Uterus (tissue), 3 donors: ENCODE measurements at regions not wholly inside any gene's neighbourhood (a gene's known extent, or its start where the extent isn't known, plus 50 kb on each side); places are given as distances from the start of the nearest gene placed in this dataset.
"Not testable (repeated sequence)": the region's sequence is repeated elsewhere in the genome, so short reads cannot be mapped to it uniquely, and the experiment has no call there.

Experiments
- DNase-seq, 2 donors: peaks; one replicate each; pipeline ENCODE4 v3.0.0-alpha.2; 2019 to 2020
- H3K27ac ChIP-seq, 2 donors: fragments of 200-600 bp; sonication (generic); 1 replicate in 1 of 2; 2 replicates in 1 of 2; pipeline ENCODE4 v1.5.1; 2016 to 2018
- H3K27me3 ChIP-seq, 2 donors: fragments of 200-600 bp; sonication (generic); one replicate each; pipeline ENCODE4 v1.5.1; 2018 to 2019; ENCODE audit warnings: control low read depth in 1 of 2
- H3K36me3 ChIP-seq, 2 donors: fragments of 200-600 bp; sonication (generic); one replicate each; pipeline ENCODE4 v1.5.1; 2019; ENCODE audit warnings: control low read depth in 1 of 2
- H3K4me1 ChIP-seq, 2 donors: fragments of 200-600 bp; sonication (generic); one replicate each; pipeline ENCODE4 v1.5.1; 2018 to 2019; ENCODE audit warnings: control low read depth in 1 of 2
- H3K4me3 ChIP-seq, 2 donors: fragments of 200-600 bp; sonication (generic); 1 replicate in 1 of 2; 2 replicates in 1 of 2; pipeline ENCODE4 v1.5.1; 2018 to 2019; ENCODE audit warnings: mild to moderate bottlenecking in 1 of 2
- H3K9me3 ChIP-seq, 2 donors: fragments of 200-600 bp; sonication (generic); one replicate each; pipeline ENCODE4 v1.5.1; 2019; ENCODE audit warnings: control low read depth in 1 of 2
- CTCF ChIP-seq, 4 experiments: fragments of 200-600 bp in 2 of 4; fragments of 450-650 bp in 2 of 4; sonication (generic) in 2 of 4; IDR thresholded peaks; one replicate each; pipeline ENCODE4 v1.5.1; 2016 to 2019; ENCODE audit warnings: antibody characterized with exemption in 4 of 4, mild to moderate bottlenecking in 2 of 4, moderate library complexity in 1 of 4
- POLR2A ChIP-seq, 2 donors: fragments of 450-650 bp; IDR thresholded peaks; one replicate each; pipeline ENCODE4 v1.6.1; 2016; ENCODE audit warnings: antibody characterized with exemption in 2 of 2, mild to moderate bottlenecking in 1 of 2, moderate library complexity in 1 of 2
- intact Hi-C: fragments of 100-400 bp; cut with DNase I; formaldehyde crosslinking; loops from one replicate; pipeline ENCODE4 v1.15.1; 2023; ENCODE audit warnings: low total_unique reads
- donor health status: DM: yes; HTN: yes; CAD: no.

- H3K36me3 ChIP-seq = no peaks in the 10 kb centered on the region
- DNase-seq = peak; percentile 17 to 26
- intact Hi-C loops = no loop called here
- no peak overlapping the region for H3K27ac ChIP-seq
- no peaks in the 10 kb centered on the region for H3K27me3 ChIP-seq
- no peaks in the 10 kb centered on the region for H3K9me3 ChIP-seq
- no peaks in the 10 kb centered on the region for H3K4me1 ChIP-seq
- H3K4me3 ChIP-seq = no peak overlapping the region
- no peak for TF ChIP-seq POLR2A (IDR thresholded peaks at IDR 0.05)
- no peak for TF ChIP-seq CTCF (IDR thresholded peaks at IDR 0.05)
These were observed 58.3 kb upstream of the MOCS2 start for GRCh38 chr5:53167836-53168235.

GRCh38 chr5:53169933-53170332 is 60.4 kb upstream of the MOCS2 start:
- intact Hi-C loops = no loop called here
- no peak for DNase-seq
- Histone ChIP-seq H3K9me3 (no peaks in the 10 kb centered on the region), H3K4me1 (no peaks in the 10 kb centered on the region), H3K4me3 (no peak overlapping the region), H3K27me3 (no peaks in the 10 kb centered on the region), H3K36me3 (no peaks in the 10 kb centered on the region), H3K27ac (no peak overlapping the region)
- TF ChIP-seq CTCF (IDR thresholded peaks at IDR 0.05) (no peak), POLR2A (IDR thresholded peaks at IDR 0.05) (no peak)

GRCh38 chr5:53170746-53171349 is 61.3 kb upstream of the MOCS2 start:
- TF ChIP-seq CTCF (IDR thresholded peaks at IDR 0.05) = peak in 3 of 4 experiments; percentile 12 to 43 (median 41)
- TF ChIP-seq POLR2A (IDR thresholded peaks at IDR 0.05) = no peak
- H3K36me3 ChIP-seq = no peaks in the 10 kb centered on the region
- no peak overlapping the region for H3K27ac ChIP-seq
- H3K27me3 ChIP-seq = no peaks in the 10 kb centered on the region
- no peaks in the 10 kb centered on the region for H3K9me3 ChIP-seq
- intact Hi-C loops = no loop called here
- H3K4me1 ChIP-seq = no peaks in the 10 kb centered on the region
- no peak for DNase-seq
- H3K4me3 ChIP-seq = no peak overlapping the region

- H3K9me3 ChIP-seq, DNase-seq, H3K36me3 ChIP-seq, H3K4me3 ChIP-seq, H3K27me3 ChIP-seq, intact Hi-C loops, H3K4me1 ChIP-seq, H3K27ac ChIP-seq: not testable (repeated sequence)
These were observed 62.5 kb upstream of the MOCS2 start for GRCh38 chr5:53172073-53172472.

- intact Hi-C loops = no loop called here
- Histone ChIP-seq H3K27ac (no peak overlapping the region), H3K9me3 (no peaks in the 10 kb centered on the region), H3K4me1 (no peaks in the 10 kb centered on the region), H3K4me3 (no peak overlapping the region), H3K36me3 (no peaks in the 10 kb centered on the region), H3K27me3 (no peaks in the 10 kb centered on the region)
- TF ChIP-seq CTCF (IDR thresholded peaks at IDR 0.05) (no peak), POLR2A (IDR thresholded peaks at IDR 0.05) (no peak)
- no peak for DNase-seq
These were observed 63.1 kb upstream of the MOCS2 start for GRCh38 chr5:53172630-53173029.

- no peak for DNase-seq
- Histone ChIP-seq H3K4me3 (no peak overlapping the region), H3K4me1 (no peaks in the 10 kb centered on the region), H3K36me3 (no peaks in the 10 kb centered on the region), H3K9me3 (no peaks in the 10 kb centered on the region), H3K27me3 (no peaks in the 10 kb centered on the region), H3K27ac (no peak overlapping the region)
- TF ChIP-seq CTCF (IDR thresholded peaks at IDR 0.05) (no peak), POLR2A (IDR thresholded peaks at IDR 0.05) (no peak)
- intact Hi-C loops = no loop called here
These were observed 63.5 kb upstream of the MOCS2 start for GRCh38 chr5:53173083-53173482.
